Endothelial cell of umbilical vein (primary cell): ENCODE measurements at regions not wholly inside any gene's neighbourhood (a gene's known extent, or its start where the extent isn't known, plus 50 kb on each side); places are given as distances from the start of the nearest gene placed in this dataset.

Experiments
- BruUV-seq: library from RNA; stranded (reverse); fragments of 400-500 nt; replicated peaks from 2 replicates; lab custom pipeline; 2021; lab: Mats Ljungman, UMichigan
- CTCF ChIA-PET: fragments of 300-600, 350-600 bp; sonication (Branson Sonifier 250); formaldehyde crosslinking; loops from one replicate; lab custom pipeline; 2021; ENCODE audit warnings: antibody characterized with exemption, inconsistent platforms; lab: Charles Lee
- POLR2A ChIA-PET: fragments of 300-600, 350-600 bp; sonication (Branson Sonifier 250); formaldehyde crosslinking; loops from one replicate; lab custom pipeline; 2021; ENCODE audit warnings: antibody characterized with exemption, inconsistent platforms; lab: Charles Lee
- DNase-seq: peaks from one replicate; pipeline ENCODE4 v3.0.0-alpha.2; 2011; ENCODE audit warnings: low read depth, low spot score
- FAIRE-seq: peaks from 2 replicates; lab custom pipeline; 2011; peaks lifted over from hg19 to GRCh38; lab: Jason Lieb, UNC
- H2AFZ ChIP-seq: 2 replicates; pipeline ENCODE4 v1.6.0; 2012; ENCODE audit warnings: low read depth, low read length, control low read depth, inconsistent platforms
- H3K27ac ChIP-seq: 2 replicates; pipeline ENCODE4 v1.5.1; 2011; ENCODE audit warnings: low read depth, mild to moderate bottlenecking, control low read depth, low read length, moderate library complexity; ENCODE audit not compliant: insufficient read depth
- H3K27me3 ChIP-seq, 2 experiments: 2 replicates each; pipeline versions ENCODE4 v1.6.0 to v1.6.1; 2011; ENCODE audit warnings: low read length in 2 of 2, mixed read lengths in 1 of 2; ENCODE audit not compliant: control insufficient read depth in 2 of 2, insufficient read depth in 2 of 2
- H3K36me3 ChIP-seq, 2 experiments: 2 replicates in 1 of 2; 3 replicates in 1 of 2; pipeline ENCODE4 v1.5.1; 2011; ENCODE audit warnings: low read length in 2 of 2, mild to moderate bottlenecking in 1 of 2, moderate library complexity in 1 of 2; ENCODE audit not compliant: control insufficient read depth in 2 of 2, insufficient read depth in 2 of 2; ENCODE audit errors: extremely low read depth in 1 of 2
- H3K4me1 ChIP-seq: 3 replicates; pipeline ENCODE4 v1.5.1; 2011; ENCODE audit warnings: mild to moderate bottlenecking, low read length; ENCODE audit not compliant: control insufficient read depth, insufficient read depth; ENCODE audit errors: extremely low read depth
- H3K4me2 ChIP-seq: 2 replicates; pipeline ENCODE4 v1.6.1; 2011; ENCODE audit warnings: low read length, control low read depth, mixed read lengths; ENCODE audit not compliant: insufficient read depth
- H3K4me3 ChIP-seq, 3 experiments: fragments of 200-600 bp in 1 of 3; sonication (generic), shearing (Covaris generic) in 1 of 3; replicated peaks in 1 of 3; 2 replicates each; pipeline ENCODE4 v1.5.1; 2011 to 2016; ENCODE audit warnings: control low read depth in 3 of 3, low read length in 3 of 3, mild to moderate bottlenecking in 2 of 3, inconsistent platforms in 1 of 3, low read depth in 1 of 3, moderate library complexity in 1 of 3; ENCODE audit not compliant: insufficient read depth in 1 of 3
- H3K79me2 ChIP-seq: 2 replicates; pipeline ENCODE4 v1.6.0; 2012; ENCODE audit warnings: low read length, inconsistent platforms; ENCODE audit not compliant: control insufficient read depth, insufficient read depth
- H3K9ac ChIP-seq: replicated peaks from 2 replicates; pipeline ENCODE3; 2011; ENCODE audit warnings: low read length, control low read depth; ENCODE audit not compliant: insufficient read depth; ENCODE audit errors: extremely low read depth
- H3K9me1 ChIP-seq: replicated peaks from 3 replicates; pipeline ENCODE4 v1.6.0; 2011; ENCODE audit warnings: mild to moderate bottlenecking, low read length; ENCODE audit not compliant: control insufficient read depth, insufficient read depth; ENCODE audit errors: extremely low read depth
- H3K9me3 ChIP-seq: replicated peaks from 2 replicates; pipeline ENCODE4 v1.5.1; 2012; ENCODE audit warnings: low read length, inconsistent platforms; ENCODE audit not compliant: control insufficient read depth, insufficient read depth
- H4K20me1 ChIP-seq: replicated peaks from 2 replicates; pipeline ENCODE3; 2011; ENCODE audit warnings: mild to moderate bottlenecking, low read length; ENCODE audit not compliant: control insufficient read depth, insufficient read depth; ENCODE audit errors: extremely low read depth
- CTCF ChIP-seq, 2 donors: IDR thresholded peaks; 1 replicate in 1 of 2; 2 replicates in 1 of 2; pipeline ENCODE4 v1.5.1; 2011; ENCODE audit warnings: low read length in 2 of 2, mild to moderate bottlenecking in 2 of 2, moderate library complexity in 2 of 2, control low read depth in 1 of 2, inconsistent platforms in 1 of 2, low read depth in 1 of 2; ENCODE audit not compliant: insufficient read depth in 1 of 2; ENCODE audit errors: extremely low read depth in 1 of 2
- EZH2 ChIP-seq: IDR thresholded peaks from 2 replicates; pipeline ENCODE4 v1.6.1; 2012; ENCODE audit warnings: borderline replicate concordance, low read depth, mild to moderate bottlenecking, moderate library complexity, low read length, inconsistent platforms; ENCODE audit not compliant: severe bottlenecking
- FOS ChIP-seq: IDR thresholded peaks from 2 replicates; pipeline ENCODE4 v1.6.1; 2011; ENCODE audit warnings: mild to moderate bottlenecking, low read length, moderate library complexity, borderline replicate concordance; ENCODE audit not compliant: insufficient read depth
- GATA2 ChIP-seq: IDR thresholded peaks from 2 replicates; pipeline ENCODE4 v1.7.0; 2011; ENCODE audit warnings: low read depth, mild to moderate bottlenecking, moderate library complexity, mixed read lengths, low read length; ENCODE audit not compliant: insufficient read length, insufficient read depth
- JUN ChIP-seq: IDR thresholded peaks from 2 replicates; pipeline ENCODE4 v1.6.1; 2011; ENCODE audit warnings: borderline replicate concordance, low read depth; ENCODE audit not compliant: insufficient read length, insufficient read depth
- MAX ChIP-seq: IDR thresholded peaks from 2 replicates; pipeline ENCODE4 v1.6.1; 2011; ENCODE audit not compliant: insufficient read depth, insufficient read length
- MYC ChIP-seq: IDR thresholded peaks from one replicate; pipeline ENCODE4 v1.6.1; 2011; ENCODE audit warnings: mild to moderate bottlenecking, low read depth, low read length
- POLR2A ChIP-seq: IDR thresholded peaks from 2 replicates; pipeline ENCODE4 v1.6.1; 2012; ENCODE audit warnings: low read depth, mild to moderate bottlenecking, control low read depth, low read length
- POLR2AphosphoS5 ChIP-seq: IDR thresholded peaks from 2 replicates; pipeline ENCODE4 v1.6.1; 2012; ENCODE audit warnings: low read depth, mild to moderate bottlenecking, control low read depth, low read length, moderate library complexity; ENCODE audit not compliant: insufficient read depth
- dilution Hi-C: fragments of 300-500 bp; cut with MboI; formaldehyde crosslinking; loops from one replicate; pipeline ENCODE4 v1.15.0; 2019; ENCODE audit warnings: low sequenced_read_pairs; ENCODE audit not compliant: extremely low pct_ligation_motif_present
- intact Hi-C: fragments of 100-400 bp; cut with micrococcal nuclease; formaldehyde crosslinking; loops from one replicate; pipeline ENCODE4 v1.10.0; 2022

GRCh38 chr5:97980291-97980690, 793.2 kb upstream of the RGMB start:
- ChIA-PET CTCF (interaction anchor here (1.1 kb wide), 1 partner anchor 749 kb away, joined by 3 read pairs; no protein-coding TSS in a partner anchor), POLR2A (no interaction called here)
- FAIRE-seq: peak; percentile 54
- Histone ChIP-seq H4K20me1 (no peaks in the 10 kb centered on the region), H3K4me2 (peak overlapping the region; percentile 24), H3K36me3 (no peaks in the 10 kb centered on the region), H3K79me2 (no peaks in the 10 kb centered on the region), H2AFZ (peak overlapping the region; percentile 51), H3K27me3 (no peaks in the 10 kb centered on the region), H3K9ac (no peak overlapping the region), H3K27ac (peak overlapping the region; percentile 45), H3K9me1 (no peaks in the 10 kb centered on the region), H3K4me3 (no peak overlapping the region), H3K4me1 (peaks cover 10% of the 10 kb centered on the region), H3K9me3 (no peaks in the 10 kb centered on the region)
- no TSS peak for BruUV-seq
- intact Hi-C loops: no loop called here
- TF ChIP-seq GATA2 (peak; percentile 13), MYC (no peak), FOS (peak; percentile 20), JUN (peak; percentile 41)
- DNase-seq: peak; percentile 55
- dilution Hi-C loops: no loop called here

- H3K27me3 ChIP-seq: no peaks in the 10 kb centered on the region
- H3K79me2 ChIP-seq: no peaks in the 10 kb centered on the region
- DNase-seq (peak; percentile 9), FAIRE-seq (peak; percentile 55)
- H3K27ac ChIP-seq: no peak overlapping the region
- H3K9me3 ChIP-seq: no peaks in the 10 kb centered on the region
- H3K4me3 ChIP-seq: no peak overlapping the region
- H3K36me3 ChIP-seq: no peaks in the 10 kb centered on the region
- ChIA-PET POLR2A (no interaction called here), CTCF (interaction anchor here (1.2 kb wide), 1 partner anchor 164 kb away, joined by 3 read pairs; no protein-coding TSS in a partner anchor)
- H3K9ac ChIP-seq: no peak overlapping the region
- H2AFZ ChIP-seq: no peak overlapping the region
- no TSS peak for BruUV-seq
- intact Hi-C loops: no loop called here
- TF ChIP-seq MAX (no peak), POLR2A (no peak), POLR2AphosphoS5 (no peak), MYC (no peak), FOS (no peak), GATA2 (no peak), EZH2 (no peak), CTCF (IDR thresholded peaks at IDR 0.05; ENCODE audit: extremely low read depth in 1 of 2, insufficient read depth in 1 of 2, low read depth in 1 of 2, low read length in 2 of 2) (no peak), JUN (no peak)
- no peaks in the 10 kb centered on the region for H3K9me1 ChIP-seq
- no peaks in the 10 kb centered on the region for H4K20me1 ChIP-seq
- dilution Hi-C loops: no loop called here
- no peaks in the 10 kb centered on the region for H3K4me1 ChIP-seq
- H3K4me2 ChIP-seq: no peak overlapping the region
Observed at GRCh38 chr5:97986069-97986468, 787.4 kb upstream of the RGMB start.
